ENCODE measurements at regions not wholly inside any gene's neighbourhood (a gene's known extent, or its start where the extent isn't known, plus 50 kb on each side); places are given as distances from the start of the nearest gene placed in this dataset.

DNA sequence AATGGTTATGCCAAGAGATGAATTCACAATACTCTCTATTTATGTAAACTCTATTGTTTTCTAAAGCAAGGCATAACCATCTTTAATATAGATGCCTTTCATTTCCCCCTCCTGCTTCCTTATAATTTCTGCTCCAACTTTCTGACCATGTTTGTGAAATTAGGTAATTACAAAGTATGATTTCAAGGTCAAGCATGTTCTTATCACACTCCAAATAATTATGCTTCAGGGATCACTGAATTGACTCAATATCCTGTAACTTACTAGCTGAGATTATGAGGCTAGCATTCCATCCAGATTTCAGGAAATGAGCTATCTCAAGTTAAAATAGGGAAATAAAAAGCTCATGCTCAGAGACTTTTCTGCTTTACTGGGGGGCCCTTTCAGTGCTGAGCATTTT lies 655.9 kb upstream of the IGFBP3 start:
- in situ Hi-C loops (cut with HindIII; ENCODE audit: low pct_ligation_motif_present, low sequenced_read_pairs), result no loop called here
- Histone ChIP-seq H3K4me3 (ENCODE audit: low read depth, low read length) (no peak overlapping the region), H3K27me3 (replicated peaks) (no peaks in the 10 kb centered on the region), H3K27ac (peak overlapping the region; percentile 73), H3K36me3 (replicated peaks) (no peaks in the 10 kb centered on the region)
- peak; percentile 30 for DNase-seq
- TF ChIP-seq, protein P1, sequence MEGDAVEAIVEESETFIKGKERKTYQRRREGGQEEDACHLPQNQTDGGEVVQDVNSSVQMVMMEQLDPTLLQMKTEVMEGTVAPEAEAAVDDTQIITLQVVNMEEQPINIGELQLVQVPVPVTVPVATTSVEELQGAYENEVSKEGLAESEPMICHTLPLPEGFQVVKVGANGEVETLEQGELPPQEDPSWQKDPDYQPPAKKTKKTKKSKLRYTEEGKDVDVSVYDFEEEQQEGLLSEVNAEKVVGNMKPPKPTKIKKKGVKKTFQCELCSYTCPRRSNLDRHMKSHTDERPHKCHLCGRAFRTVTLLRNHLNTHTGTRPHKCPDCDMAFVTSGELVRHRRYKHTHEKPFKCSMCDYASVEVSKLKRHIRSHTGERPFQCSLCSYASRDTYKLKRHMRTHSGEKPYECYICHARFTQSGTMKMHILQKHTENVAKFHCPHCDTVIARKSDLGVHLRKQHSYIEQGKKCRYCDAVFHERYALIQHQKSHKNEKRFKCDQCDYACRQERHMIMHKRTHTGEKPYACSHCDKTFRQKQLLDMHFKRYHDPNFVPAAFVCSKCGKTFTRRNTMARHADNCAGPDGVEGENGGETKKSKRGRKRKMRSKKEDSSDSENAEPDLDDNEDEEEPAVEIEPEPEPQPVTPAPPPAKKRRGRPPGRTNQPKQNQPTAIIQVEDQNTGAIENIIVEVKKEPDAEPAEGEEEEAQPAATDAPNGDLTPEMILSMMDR (IDR thresholded peaks at IDR 0.05; ENCODE audit: low read depth, low read length, missing control alignments), result no peak

DNA sequence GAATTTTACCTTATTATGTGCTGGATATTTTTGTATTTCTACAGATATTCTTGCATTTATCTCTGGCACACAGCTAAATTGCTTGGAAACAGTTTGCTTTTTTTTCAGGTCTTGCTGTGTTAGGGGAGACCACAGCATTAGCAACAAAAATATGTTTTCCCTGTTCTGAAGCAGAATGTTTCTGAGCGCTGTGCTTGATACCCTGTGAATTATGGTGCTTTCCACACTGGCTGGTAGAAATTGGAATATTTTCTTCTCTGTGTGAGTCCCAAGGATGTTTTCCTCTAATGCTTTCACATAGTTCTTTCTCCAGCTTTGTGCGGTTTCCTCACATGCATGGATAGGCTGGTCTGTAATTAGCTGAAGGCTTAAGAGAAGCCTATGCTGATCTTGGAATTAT lies 651.6 kb upstream of the IGFBP3 start:
- H3K27ac ChIP-seq, result no peak overlapping the region
- TF ChIP-seq, protein P1 (IDR thresholded peaks at IDR 0.05; ENCODE audit: low read depth, low read length, missing control alignments), result no peak
- in situ Hi-C loops (cut with HindIII; ENCODE audit: low pct_ligation_motif_present, low sequenced_read_pairs), result no loop called here
- H3K27me3 ChIP-seq (replicated peaks), result no peaks in the 10 kb centered on the region
- no peaks in the 10 kb centered on the region for H3K36me3 ChIP-seq (replicated peaks)
- no peak overlapping the region for H3K4me3 ChIP-seq (ENCODE audit: low read depth, low read length)
- no peak for DNase-seq

DNA sequence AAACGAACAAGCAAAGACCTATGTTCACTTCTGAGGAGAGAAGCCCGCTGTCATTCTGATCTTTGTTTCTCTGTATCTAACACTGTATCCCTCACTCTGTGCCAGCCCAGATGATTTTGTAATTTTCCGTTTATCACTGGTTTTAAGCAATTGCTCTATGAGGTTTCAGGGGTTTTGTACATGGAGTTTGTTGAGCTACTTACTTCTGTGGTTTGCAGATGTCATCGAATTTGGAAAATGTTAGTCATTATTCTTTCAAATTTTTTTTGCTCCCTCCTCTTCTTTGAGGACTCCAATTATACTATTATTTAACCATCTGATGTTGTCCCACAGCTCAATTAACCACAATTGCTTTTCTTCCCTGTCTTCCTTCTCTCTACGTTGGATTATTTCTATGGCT lies 650.9 kb upstream of the IGFBP3 start:
- no peak for DNase-seq
- H3K27me3 ChIP-seq (replicated peaks), result no peaks in the 10 kb centered on the region
- TF ChIP-seq, protein P1 (IDR thresholded peaks at IDR 0.05; ENCODE audit: low read depth, low read length, missing control alignments), result no peak
- in situ Hi-C loops (cut with HindIII; ENCODE audit: low pct_ligation_motif_present, low sequenced_read_pairs), result no loop called here
- H3K4me3 ChIP-seq (ENCODE audit: low read depth, low read length), result no peak overlapping the region
- H3K36me3 ChIP-seq (replicated peaks), result no peaks in the 10 kb centered on the region
- H3K27ac ChIP-seq, result no peak overlapping the region

DNA sequence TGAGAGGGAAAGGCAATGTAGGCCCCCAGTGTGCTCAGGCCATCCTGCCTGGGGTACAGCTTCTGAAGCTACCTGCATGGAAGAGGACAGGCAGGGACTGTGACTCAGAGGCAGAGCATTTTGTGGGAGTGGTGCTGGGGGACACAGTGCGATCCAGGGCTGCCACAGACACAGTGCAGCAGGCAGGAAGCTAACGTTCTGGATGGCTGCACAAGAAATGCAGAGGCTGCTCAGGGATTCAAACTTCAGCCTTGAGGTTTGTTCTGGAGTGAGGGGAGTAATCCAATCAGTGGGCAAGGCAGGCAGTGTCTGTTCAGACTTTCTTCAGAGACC lies 648.0 kb upstream of the IGFBP3 start:
- TF ChIP-seq, protein P1 (IDR thresholded peaks at IDR 0.05; ENCODE audit: low read depth, low read length, missing control alignments), result no peak
- in situ Hi-C loops (cut with HindIII; ENCODE audit: low pct_ligation_motif_present, low sequenced_read_pairs), result no loop called here
- no peak overlapping the region for H3K4me3 ChIP-seq (ENCODE audit: low read depth, low read length)
- no peaks in the 10 kb centered on the region for H3K27me3 ChIP-seq (replicated peaks)
- no peak overlapping the region for H3K27ac ChIP-seq
- DNase-seq, result no peak
- no peaks in the 10 kb centered on the region for H3K36me3 ChIP-seq (replicated peaks)

DNA sequence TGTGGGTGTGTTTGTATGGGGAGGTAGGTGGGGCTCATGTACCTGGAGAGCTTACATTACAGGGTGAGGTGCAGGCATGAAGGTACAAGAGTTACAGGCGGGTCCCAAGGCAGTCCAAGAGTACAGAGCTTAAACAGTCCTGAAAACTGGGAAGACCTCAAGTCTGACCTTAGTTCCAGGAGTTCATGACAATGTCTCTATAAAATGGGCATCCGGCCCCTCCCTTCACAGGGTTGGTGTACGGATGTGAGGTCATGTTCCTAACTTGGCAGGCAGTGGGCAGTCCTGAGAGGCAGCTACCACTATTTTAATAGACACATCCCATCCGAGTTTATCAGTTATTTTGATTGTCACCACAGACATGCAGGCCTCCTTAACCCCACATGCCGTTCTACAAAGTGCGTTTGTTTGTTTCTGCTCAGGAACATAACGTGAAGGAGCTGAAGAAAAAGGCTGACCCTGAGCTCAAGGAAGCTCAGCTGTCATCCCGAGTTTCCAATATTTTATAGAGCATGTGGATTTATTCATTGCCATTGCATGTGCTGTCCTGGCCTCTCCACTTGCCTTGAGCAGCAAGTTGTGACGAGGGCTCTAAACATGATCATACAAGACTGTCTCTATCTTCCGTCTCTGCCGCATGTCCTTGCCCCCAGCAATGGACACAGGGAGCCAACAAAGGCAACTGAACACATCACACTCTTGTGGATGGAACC lies 647.5 kb upstream of the IGFBP3 start:
- Histone ChIP-seq H3K4me3 (ENCODE audit: low read depth, low read length) (no peak overlapping the region), H3K27ac (no peak overlapping the region), H3K27me3 (replicated peaks) (no peaks in the 10 kb centered on the region), H3K36me3 (replicated peaks) (no peaks in the 10 kb centered on the region)
- TF ChIP-seq, protein P1 (IDR thresholded peaks at IDR 0.05; ENCODE audit: low read depth, low read length, missing control alignments), result no peak
- in situ Hi-C loops (cut with HindIII; ENCODE audit: low pct_ligation_motif_present, low sequenced_read_pairs), result no loop called here
- peak; percentile 35 for DNase-seq

DNA sequence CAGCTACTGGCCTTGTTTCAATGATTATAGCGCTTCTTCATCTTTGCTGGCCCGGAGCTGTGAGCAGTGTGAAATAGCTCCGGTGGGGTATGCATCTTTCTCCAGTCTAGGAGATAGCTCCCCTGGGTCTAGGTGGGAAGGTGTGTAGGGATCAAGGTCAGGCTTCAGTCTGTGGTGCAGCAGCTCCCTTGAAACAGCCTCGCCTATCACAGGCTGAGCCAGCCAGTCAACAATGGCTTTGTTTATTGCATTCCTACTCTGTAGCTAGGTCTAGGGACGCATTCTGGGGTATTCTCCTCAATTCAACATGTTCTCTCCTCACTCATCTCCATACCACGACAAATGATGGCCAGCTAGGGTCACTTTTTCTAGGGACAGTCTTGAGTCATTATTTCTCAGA lies 646.8 kb upstream of the IGFBP3 start:
- Histone ChIP-seq H3K27me3 (replicated peaks) (no peaks in the 10 kb centered on the region), H3K27ac (no peak overlapping the region), H3K4me3 (ENCODE audit: low read depth, low read length) (no peak overlapping the region), H3K36me3 (replicated peaks) (no peaks in the 10 kb centered on the region)
- TF ChIP-seq, protein P1 (IDR thresholded peaks at IDR 0.05; ENCODE audit: low read depth, low read length, missing control alignments), result no peak
- in situ Hi-C loops (cut with HindIII; ENCODE audit: low pct_ligation_motif_present, low sequenced_read_pairs), result no loop called here
- DNase-seq, result no peak

Data from brain microvascular endothelial cell (primary cell).